ENCODE measurements at regions not wholly inside any gene's neighbourhood (a gene's known extent, or its start where the extent isn't known, plus 50 kb on each side); places are given as distances from the start of the nearest gene placed in this dataset.

GRCh38 chr19:29268103-29268502 is 55.2 kb upstream of the UQCRFS1 start:
- Histone ChIP-seq H3K9ac (ENCODE audit: control insufficient read depth, extremely low read depth, insufficient read depth, low read length) (no peak overlapping the region), H3K36me3 (ENCODE audit: control insufficient read depth in 2 of 2, extremely low read depth in 1 of 2, insufficient read depth in 2 of 2, low read length in 2 of 2) (no peaks in the 10 kb centered on the region), H3K4me3 (ENCODE audit: control insufficient read depth in 2 of 3, extremely low read depth in 1 of 3, insufficient read depth in 2 of 3, low read depth in 1 of 3, low read length in 3 of 3) (no peak overlapping the region), H3K9me1 (ENCODE audit: control insufficient read depth, extremely low read depth, insufficient read depth, low read length) (no peaks in the 10 kb centered on the region), H3K4me1 (ENCODE audit: control insufficient read depth, extremely low read depth, insufficient read depth, low read length) (no peaks in the 10 kb centered on the region), H3K27me3 (ENCODE audit: control insufficient read depth, extremely low read depth, insufficient read depth, low read length) (no peaks in the 10 kb centered on the region), H3K4me2 (ENCODE audit: control insufficient read depth, extremely low read depth, insufficient read depth, low read depth, low read length) (no peak overlapping the region), H3K9me3 (ENCODE audit: control insufficient read depth, low read depth, low read length) (peaks cover 3% of the 10 kb centered on the region), H3K27ac (ENCODE audit: control insufficient read depth, insufficient read depth, low read length) (no peak overlapping the region), H3K79me2 (ENCODE audit: control insufficient read depth, insufficient read depth, low read length) (no peaks in the 10 kb centered on the region), H4K20me1 (ENCODE audit: control insufficient read depth, extremely low read depth, insufficient read depth, low read length) (no peaks in the 10 kb centered on the region), H2AFZ (ENCODE audit: control insufficient read depth, low read length) (no peak overlapping the region)
- dilution Hi-C loops (cut with MboI; ENCODE audit: extremely low pct_ligation_motif_present, low sequenced_read_pairs) = no loop called here
- no peak for FAIRE-seq
- TF ChIP-seq EZH2 (IDR thresholded peaks at IDR 0.05; ENCODE audit: low read length) = no peak
- TF ChIP-seq CTCF (optimal IDR thresholded peaks at IDR 0.05 in 1 of 3, IDR thresholded peaks at IDR 0.05 in 1 of 3, conservative IDR thresholded peaks at IDR 0.05 in 1 of 3; ENCODE audit: extremely low read depth in 1 of 3, insufficient read depth in 2 of 3, low read length in 3 of 3) = no peak
- DNase-seq (ENCODE audit: low read depth, low spot score) = no peak

- H3K79me2 ChIP-seq (ENCODE audit: control insufficient read depth, insufficient read depth, low read length) = no peaks in the 10 kb centered on the region
- H3K4me2 ChIP-seq (ENCODE audit: control insufficient read depth, extremely low read depth, insufficient read depth, low read depth, low read length) = no peak overlapping the region
- H3K9me1 ChIP-seq (ENCODE audit: control insufficient read depth, extremely low read depth, insufficient read depth, low read length) = no peaks in the 10 kb centered on the region
- no peak overlapping the region for H3K27ac ChIP-seq (ENCODE audit: control insufficient read depth, insufficient read depth, low read length)
- H3K4me1 ChIP-seq (ENCODE audit: control insufficient read depth, extremely low read depth, insufficient read depth, low read length) = no peaks in the 10 kb centered on the region
- DNase-seq (ENCODE audit: low read depth, low spot score) = no peak
- H3K36me3 ChIP-seq (ENCODE audit: control insufficient read depth in 2 of 2, extremely low read depth in 1 of 2, insufficient read depth in 2 of 2, low read length in 2 of 2) = no peaks in the 10 kb centered on the region
- no peak overlapping the region for H2AFZ ChIP-seq (ENCODE audit: control insufficient read depth, low read length)
- H3K9ac ChIP-seq (ENCODE audit: control insufficient read depth, extremely low read depth, insufficient read depth, low read length) = no peak overlapping the region
- no peaks in the 10 kb centered on the region for H4K20me1 ChIP-seq (ENCODE audit: control insufficient read depth, extremely low read depth, insufficient read depth, low read length)
- TF ChIP-seq EZH2 (IDR thresholded peaks at IDR 0.05; ENCODE audit: low read length) = no peak
- TF ChIP-seq CTCF (optimal IDR thresholded peaks at IDR 0.05 in 1 of 3, IDR thresholded peaks at IDR 0.05 in 1 of 3, conservative IDR thresholded peaks at IDR 0.05 in 1 of 3; ENCODE audit: extremely low read depth in 1 of 3, insufficient read depth in 2 of 3, low read length in 3 of 3) = no peak
- H3K27me3 ChIP-seq (ENCODE audit: control insufficient read depth, extremely low read depth, insufficient read depth, low read length) = no peaks in the 10 kb centered on the region
- no peak overlapping the region for H3K4me3 ChIP-seq (ENCODE audit: control insufficient read depth in 2 of 3, extremely low read depth in 1 of 3, insufficient read depth in 2 of 3, low read depth in 1 of 3, low read length in 3 of 3)
- H3K9me3 ChIP-seq (ENCODE audit: control insufficient read depth, low read depth, low read length) = peaks cover 3% of the 10 kb centered on the region
- dilution Hi-C loops (cut with MboI; ENCODE audit: extremely low pct_ligation_motif_present, low sequenced_read_pairs) = no loop called here
- no peak for FAIRE-seq
Measured at GRCh38 chr19:29268721-29269393, 55.9 kb upstream of the UQCRFS1 start.

Measured in keratinocyte (primary cell).